Ishikawa (cell line): ENCODE measurements at regions not wholly inside any gene's neighbourhood (a gene's known extent, or its start where the extent isn't known, plus 50 kb on each side); places are given as distances from the start of the nearest gene placed in this dataset.

Experiments used
- CEBPB ChIP-seq: IDR thresholded peaks from 2 replicates; pipeline ENCODE4 v1.6.1; 2012
- CREB1 ChIP-seq: IDR thresholded peaks from 2 replicates; pipeline ENCODE4 v1.6.1; 2012; ENCODE audit warnings: low read depth
- EGR1 ChIP-seq: IDR thresholded peaks from 2 replicates; pipeline ENCODE4 v1.6.1; 2012
- EP300 ChIP-seq: IDR thresholded peaks from 2 replicates; pipeline ENCODE4 v1.6.1; 2012; ENCODE audit warnings: borderline replicate concordance
- FOXM1 ChIP-seq: IDR thresholded peaks from 2 replicates; pipeline ENCODE4 v1.6.1; 2012; ENCODE audit warnings: low read depth, borderline replicate concordance
- RAD21 ChIP-seq: IDR thresholded peaks from 2 replicates; pipeline ENCODE4 v1.6.1; 2012; ENCODE audit warnings: low read depth
- REST ChIP-seq: IDR thresholded peaks from 2 replicates; pipeline ENCODE4 v1.6.1; 2012; ENCODE audit warnings: low read depth, mild to moderate bottlenecking
- TAF1 ChIP-seq: IDR thresholded peaks from 2 replicates; pipeline ENCODE4 v1.6.1; 2012; ENCODE audit warnings: low read depth, mild to moderate bottlenecking
- TCF12 ChIP-seq: IDR thresholded peaks from 2 replicates; pipeline ENCODE4 v1.6.1; 2012; ENCODE audit warnings: low read depth
- TEAD4 ChIP-seq: IDR thresholded peaks from 2 replicates; pipeline ENCODE4 v1.6.1; 2012
- YY1 ChIP-seq: IDR thresholded peaks from 2 replicates; pipeline ENCODE4 v1.6.1; 2012; ENCODE audit warnings: low read depth
- ZBTB7A ChIP-seq: IDR thresholded peaks from 2 replicates; pipeline ENCODE4 v1.6.1; 2012; ENCODE audit warnings: low read depth

DNA sequence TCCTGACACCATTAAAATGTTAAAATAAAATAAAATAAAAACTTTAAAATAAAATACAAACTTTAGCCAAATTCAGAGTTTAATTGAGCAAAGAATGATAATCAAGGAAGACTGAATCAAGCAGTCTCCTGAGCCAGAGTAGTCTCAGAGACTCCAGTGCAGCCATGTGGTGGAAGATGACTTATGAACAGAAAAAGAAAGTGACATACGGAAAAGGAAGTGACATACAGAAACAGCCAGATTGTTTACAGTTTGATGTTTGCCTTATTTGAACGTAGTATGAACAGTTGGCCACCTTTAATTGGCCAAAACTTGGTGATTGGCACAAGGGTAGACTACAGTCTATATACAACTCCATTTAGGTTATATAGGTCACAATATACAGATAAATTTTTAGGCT is 787.2 kb downstream of the ADCYAP1 start:
- TF ChIP-seq RAD21 (no peak), EP300 (no peak), EGR1 (no peak), CEBPB (no peak), FOXM1 (no peak), ZBTB7A (no peak), YY1 (no peak), REST (no peak), CREB1 (no peak), TCF12 (no peak), TEAD4 (no peak), TAF1 (no peak)
